ENCODE measurements at regions not wholly inside any gene's neighbourhood (a gene's known extent, or its start where the extent isn't known, plus 50 kb on each side); places are given as distances from the start of the nearest gene placed in this dataset.

GRCh38 chr5:146940295-146940694 is 61.7 kb upstream of the PPP2R2B start:
- no peak for DNase-seq (ENCODE audit: low read depth in 2 of 2)

- no peak for DNase-seq (ENCODE audit: low read depth in 2 of 2)
Observed at GRCh38 chr5:146944019-146944418, 65.5 kb upstream of the PPP2R2B start.

DNA sequence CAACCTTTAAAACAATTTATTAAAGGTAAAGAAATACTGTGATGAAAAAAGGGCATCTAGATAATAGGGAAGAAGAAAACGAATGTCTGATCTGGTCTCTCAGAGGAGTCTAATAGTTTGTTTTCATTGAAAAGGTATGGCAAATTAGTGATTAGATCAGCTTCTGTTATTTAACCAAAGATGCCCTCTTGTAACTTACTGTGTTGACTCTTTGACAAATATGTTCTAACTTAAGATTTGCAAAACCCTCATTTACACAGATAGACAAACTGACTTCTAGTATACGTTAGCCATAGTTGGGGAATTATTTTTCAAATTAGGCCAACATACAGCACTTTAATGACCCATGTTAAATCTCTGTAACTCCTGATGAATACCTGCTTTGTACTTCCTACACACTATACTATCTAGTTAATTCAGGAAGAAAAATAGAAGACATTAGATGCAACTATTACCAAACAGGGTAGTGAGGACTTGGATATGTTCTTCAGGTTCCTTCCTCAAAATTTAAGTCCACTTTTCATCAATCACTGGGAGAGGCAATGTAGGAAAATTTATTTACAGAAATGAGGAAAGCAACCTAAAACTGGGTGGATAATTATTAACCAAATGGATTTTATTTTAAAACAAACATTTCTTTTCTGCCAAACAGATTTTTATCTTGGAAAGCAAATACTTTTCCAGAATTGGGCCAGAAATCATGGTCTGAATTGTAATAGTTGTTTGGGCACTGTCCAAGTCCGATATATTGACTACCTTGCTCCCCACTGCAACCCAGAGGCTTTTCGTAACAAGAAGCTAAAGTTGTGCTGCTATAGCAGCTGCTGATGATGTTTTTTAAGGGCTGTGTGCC is 66.4 kb upstream of the PPP2R2B start:
- no peak for DNase-seq (ENCODE audit: low read depth in 2 of 2)

DNA sequence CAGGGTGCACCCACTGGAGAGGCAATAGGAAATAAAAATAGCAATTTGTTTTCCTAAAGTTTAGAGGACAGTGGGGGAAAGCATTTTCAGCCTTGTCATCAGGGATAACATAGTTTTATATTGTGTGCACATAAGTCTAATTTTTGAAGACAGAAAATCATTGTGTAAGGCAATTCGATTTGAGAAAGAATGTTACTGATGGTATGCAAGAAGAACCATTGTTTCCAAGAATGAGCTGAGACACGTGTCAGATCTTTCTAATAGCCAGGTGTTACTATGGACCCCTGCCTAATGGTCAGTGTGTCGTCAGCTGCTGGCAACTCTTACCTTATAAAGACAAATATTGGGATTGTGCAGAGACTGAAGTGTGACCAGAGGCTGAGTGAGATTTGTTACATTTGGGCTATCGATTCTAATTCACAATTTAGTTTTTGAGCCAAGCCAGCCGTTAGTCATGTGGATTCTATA is 67.1 kb upstream of the PPP2R2B start:
- DNase-seq (ENCODE audit: low read depth in 2 of 2), result no peak

DNA sequence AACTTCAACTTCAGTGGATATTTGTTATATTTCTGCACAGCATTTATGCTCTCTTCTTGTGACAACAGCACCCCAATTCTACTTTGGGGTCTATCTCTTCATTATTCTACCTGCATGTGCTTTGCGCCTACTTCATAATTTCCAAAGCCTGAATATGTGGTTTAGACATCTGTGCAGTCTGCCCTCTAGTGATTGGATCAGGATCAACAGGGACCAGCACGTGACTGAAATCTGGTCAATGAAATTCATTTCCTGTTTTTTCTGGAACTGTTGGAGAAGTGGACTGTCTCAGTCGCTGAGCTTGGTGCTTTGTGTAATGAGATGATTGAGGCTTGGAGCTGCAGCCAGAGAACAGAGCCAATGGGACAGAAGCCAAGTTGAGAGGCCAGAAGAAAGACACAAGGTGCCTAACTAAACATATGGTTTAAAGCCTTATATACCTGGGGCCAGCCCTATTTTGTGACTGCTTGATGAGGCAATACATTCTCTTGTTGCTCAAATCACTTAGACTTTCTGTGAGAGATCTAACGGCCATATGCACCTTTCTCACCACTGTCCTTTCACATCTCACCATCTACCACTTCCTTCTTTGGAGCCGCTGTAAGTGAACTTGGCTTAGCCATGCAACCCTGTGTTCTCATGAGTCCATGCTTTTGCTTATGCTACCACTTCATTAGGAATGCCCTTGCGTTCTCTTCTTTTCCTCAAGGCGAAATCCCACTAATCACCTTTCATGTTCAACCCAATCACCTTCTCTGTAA is 68.8 kb upstream of the PPP2R2B start:
- no peak for DNase-seq (ENCODE audit: low read depth in 2 of 2)

- DNase-seq (ENCODE audit: low read depth in 2 of 2), result no peak
Observed at GRCh38 chr5:146948666-146949065, 70.1 kb upstream of the PPP2R2B start.

- no peak for DNase-seq (ENCODE audit: low read depth in 2 of 2)
Observed at GRCh38 chr5:146952168-146952567, 73.6 kb upstream of the PPP2R2B start.

DNA sequence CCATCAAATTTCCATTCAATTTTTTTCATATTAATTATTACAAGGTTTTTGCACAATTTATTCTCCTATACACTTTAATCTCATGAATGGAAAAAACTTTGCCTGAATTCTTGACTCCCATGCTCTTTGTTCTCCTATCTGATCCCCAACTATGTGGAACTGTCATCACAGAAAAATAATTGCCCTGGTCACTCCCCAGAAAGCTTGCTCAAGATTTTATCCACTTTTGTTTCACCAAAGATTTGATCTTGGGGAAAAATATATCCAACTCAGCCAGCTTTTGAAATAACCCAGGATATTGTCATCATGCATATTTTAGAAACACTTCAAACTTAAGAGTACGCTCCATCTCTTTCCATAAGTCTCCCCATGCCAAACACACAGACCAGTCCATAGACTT is 77.7 kb upstream of the PPP2R2B start:
- no peak for DNase-seq (ENCODE audit: low read depth in 2 of 2)

- DNase-seq (ENCODE audit: low read depth in 2 of 2), result no peak
Observed at GRCh38 chr5:146959360-146959759, 80.8 kb upstream of the PPP2R2B start.

DNA sequence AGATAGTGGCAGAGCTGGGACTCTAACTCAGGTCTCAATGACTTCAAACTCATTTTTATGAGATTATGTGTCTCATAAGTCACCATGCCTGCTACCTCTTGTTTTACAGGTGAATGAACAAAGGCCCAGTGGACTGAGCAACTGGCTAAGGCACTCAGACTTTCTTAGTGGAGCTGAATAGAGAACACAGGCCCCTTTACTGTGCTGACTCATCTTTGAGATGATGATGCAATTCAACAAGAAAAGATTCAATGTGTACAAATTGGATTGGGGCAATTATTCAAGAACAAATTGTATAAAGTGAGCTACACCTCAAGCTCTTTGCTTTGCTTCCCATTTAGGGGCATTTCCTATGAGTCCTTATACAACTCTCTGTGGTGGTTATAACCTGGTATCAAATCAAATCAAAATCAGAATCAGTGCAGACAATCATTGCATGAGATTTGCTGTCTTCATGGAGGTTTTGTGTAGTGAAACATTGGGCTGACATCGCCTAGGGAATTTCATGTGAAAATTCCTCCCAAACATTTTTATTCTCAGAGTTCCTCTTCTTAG is 84.3 kb upstream of the PPP2R2B start:
- no peak for DNase-seq (ENCODE audit: low read depth in 2 of 2)

DNA sequence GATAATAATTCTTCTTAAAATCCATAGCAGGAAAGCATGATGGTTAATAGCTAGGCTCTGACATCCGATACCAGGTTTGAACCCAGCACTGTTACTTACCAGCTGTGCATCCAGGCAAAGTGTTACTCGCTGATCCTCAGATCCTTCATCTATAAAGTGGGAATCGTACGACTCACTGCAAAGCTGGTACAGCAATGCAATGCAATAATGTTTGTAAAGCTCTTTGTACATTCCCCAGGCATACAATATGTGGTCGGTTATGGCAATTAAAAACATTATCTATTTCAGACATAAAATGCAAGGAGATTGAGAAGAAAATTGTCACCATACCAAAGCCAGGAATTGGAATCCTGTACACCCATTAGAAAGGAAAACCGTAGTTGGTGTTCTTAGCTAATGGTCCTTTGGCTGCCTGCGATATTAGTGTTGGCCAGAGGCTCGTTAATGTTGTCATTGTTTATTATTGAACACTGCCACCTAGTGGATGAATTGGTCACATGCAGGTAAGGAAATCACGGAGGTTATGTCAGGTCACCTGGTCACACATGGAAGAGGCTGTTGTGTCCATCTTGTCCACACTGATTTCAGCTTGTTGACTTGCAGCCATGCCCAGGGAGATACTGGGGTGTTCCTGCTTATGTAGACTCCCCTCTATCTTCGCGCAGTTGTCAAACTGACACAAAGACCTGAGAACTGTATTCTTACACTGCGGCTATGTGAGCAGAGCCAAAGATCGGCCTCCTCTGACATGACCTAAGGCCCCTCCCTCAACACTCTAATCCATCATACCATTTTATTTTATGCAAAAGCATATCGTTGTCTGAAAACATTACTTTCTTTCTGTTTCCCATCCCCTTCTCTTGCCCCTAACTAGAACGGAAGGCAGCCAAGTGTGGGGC is 87.5 kb upstream of the PPP2R2B start:
- peak; percentile 2 to 12 for DNase-seq (ENCODE audit: low read depth in 2 of 2)

- no peak for DNase-seq (ENCODE audit: low read depth in 2 of 2)
Observed at GRCh38 chr5:146967646-146968045, 89.1 kb upstream of the PPP2R2B start.

DNA sequence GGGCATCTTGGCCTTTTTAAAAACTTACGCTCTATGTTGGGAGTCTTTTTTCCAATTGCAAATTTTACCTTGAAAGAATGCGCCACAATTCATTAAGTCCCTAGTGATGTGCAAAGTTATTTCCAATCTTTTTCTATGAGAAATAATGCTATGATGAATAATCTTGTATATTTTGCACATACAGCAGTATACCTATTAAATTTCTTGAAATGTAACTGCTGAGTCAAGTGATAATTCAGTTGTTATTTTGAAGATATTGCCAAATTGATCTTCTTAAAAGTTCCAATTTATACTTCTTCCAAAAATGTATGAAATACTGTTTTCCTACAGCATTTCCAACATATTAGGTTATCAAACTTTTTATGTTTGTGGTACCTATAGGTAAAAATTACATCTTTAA is 92.8 kb upstream of the PPP2R2B start:
- DNase-seq (ENCODE audit: low read depth in 2 of 2), result no peak

- no peak for DNase-seq (ENCODE audit: low read depth in 2 of 2)
Observed at GRCh38 chr5:146986469-146986868, 107.9 kb upstream of the PPP2R2B start.

GRCh38 chr5:146993876-146994530 is 115.4 kb upstream of the PPP2R2B start:
- no peak for DNase-seq (ENCODE audit: low read depth in 2 of 2)

- DNase-seq (ENCODE audit: low read depth in 2 of 2), result no peak
Observed at GRCh38 chr5:146995878-146996277, 117.3 kb upstream of the PPP2R2B start.

GRCh38 chr5:147015405-147015804 is 136.8 kb upstream of the PPP2R2B start:
- no peak for DNase-seq (ENCODE audit: low read depth in 2 of 2)

GRCh38 chr5:147017191-147017590 is 138.6 kb upstream of the PPP2R2B start:
- DNase-seq (ENCODE audit: low read depth in 2 of 2), result no peak

DNA sequence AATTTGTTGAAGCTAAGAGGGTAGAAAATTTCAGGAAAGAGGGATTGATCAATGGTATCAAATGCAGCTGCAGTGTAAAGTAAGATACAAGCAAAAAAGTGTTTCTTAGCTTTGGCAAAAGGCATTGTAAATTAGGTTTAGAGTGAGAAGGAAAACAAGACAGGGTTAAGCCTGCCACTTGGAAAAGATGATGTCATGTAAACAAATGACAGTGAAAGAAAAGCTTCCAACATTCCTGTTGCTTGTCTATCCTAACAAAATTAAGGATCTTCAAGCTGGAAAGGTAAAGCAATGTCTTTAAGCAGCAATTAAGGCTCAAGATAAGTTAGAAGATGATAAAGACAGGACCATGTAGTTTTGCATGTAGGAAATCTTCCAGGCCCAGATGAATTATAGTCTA is 139.1 kb upstream of the PPP2R2B start:
- DNase-seq (ENCODE audit: low read depth in 2 of 2), result no peak

DNA sequence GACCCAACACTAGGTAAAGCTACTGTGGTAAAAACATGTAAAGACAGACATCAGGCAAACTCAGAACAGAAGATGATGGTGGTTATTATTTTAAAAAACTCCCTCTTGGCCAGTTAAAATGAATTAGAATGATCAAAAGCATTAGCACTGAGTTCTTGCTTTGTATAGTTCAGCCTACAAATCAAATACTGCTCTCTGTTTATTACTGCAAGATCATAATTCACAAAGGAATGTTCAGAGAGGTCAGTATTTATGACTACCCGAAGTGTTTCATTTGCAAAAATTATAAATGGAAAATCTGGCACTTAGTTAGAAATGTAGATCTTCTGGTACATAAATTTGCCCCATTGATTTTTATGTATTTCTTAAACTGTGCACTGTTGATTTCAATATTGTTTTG is 140.3 kb upstream of the PPP2R2B start:
- no peak for DNase-seq (ENCODE audit: low read depth in 2 of 2)

DNA sequence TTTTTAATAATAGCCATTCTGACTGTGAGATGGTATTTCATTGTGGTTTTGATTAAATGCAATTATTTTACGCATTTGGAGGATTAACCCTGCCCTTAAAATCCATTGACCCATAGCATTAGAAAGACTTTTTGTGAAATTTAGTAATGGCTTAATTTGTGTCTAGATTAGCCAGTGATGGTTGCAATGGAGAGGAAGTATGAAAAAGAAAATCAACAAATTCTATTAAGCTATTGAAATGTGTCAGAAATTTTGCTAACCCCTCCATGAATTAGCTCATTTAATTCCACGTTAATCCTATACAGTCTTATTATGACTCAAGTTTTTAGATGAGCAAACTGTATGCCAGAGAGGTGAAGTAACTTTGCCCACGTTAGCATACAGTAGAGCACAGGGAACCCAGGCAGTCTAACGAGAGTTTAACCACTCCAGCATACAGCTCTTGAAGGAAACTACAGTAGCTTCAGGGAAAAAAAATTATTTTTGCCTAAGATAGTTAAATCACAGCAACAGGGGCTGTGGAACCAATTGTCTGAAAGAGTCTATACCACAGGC is 158.2 kb upstream of the PPP2R2B start:
- no peak for DNase-seq (ENCODE audit: low read depth in 2 of 2)

All from activated CD8-positive, alpha-beta memory T cell treated with anti-CD3 and anti-CD28 coated beads for 4 hours (primary cell).